RKO (cell line): ENCODE measurements at regions not wholly inside any gene's neighbourhood (a gene's known extent, or its start where the extent isn't known, plus 50 kb on each side); places are given as distances from the start of the nearest gene placed in this dataset.

Experiments
- DNase-seq: peaks from one replicate; pipeline ENCODE4 v3.0.0-alpha.2; 2016; ENCODE audit warnings: low spot score

DNA sequence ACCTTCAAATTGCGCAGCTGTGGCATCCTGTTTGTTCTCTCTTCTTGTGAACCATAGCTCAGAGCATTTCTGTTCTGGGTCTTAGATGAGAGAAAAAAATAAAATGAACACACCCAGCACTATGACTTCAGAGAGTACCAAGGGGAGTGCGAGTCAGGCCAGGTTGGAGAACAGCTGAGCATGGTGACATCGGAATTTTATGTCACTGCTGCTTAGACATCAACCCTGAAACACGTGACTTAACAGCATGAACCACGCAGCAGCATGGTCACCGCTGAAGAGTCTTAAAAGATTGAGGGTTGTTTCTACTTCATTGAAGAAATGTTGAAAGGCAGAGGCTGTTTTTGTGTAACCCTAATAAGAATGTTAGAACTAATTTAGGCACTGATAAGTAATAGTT, 288.8 kb upstream of the SOX11 start:
- no peak for DNase-seq

- DNase-seq, result no peak
Observed at GRCh38 chr2:5409898-5410381, 282.2 kb upstream of the SOX11 start.

DNA sequence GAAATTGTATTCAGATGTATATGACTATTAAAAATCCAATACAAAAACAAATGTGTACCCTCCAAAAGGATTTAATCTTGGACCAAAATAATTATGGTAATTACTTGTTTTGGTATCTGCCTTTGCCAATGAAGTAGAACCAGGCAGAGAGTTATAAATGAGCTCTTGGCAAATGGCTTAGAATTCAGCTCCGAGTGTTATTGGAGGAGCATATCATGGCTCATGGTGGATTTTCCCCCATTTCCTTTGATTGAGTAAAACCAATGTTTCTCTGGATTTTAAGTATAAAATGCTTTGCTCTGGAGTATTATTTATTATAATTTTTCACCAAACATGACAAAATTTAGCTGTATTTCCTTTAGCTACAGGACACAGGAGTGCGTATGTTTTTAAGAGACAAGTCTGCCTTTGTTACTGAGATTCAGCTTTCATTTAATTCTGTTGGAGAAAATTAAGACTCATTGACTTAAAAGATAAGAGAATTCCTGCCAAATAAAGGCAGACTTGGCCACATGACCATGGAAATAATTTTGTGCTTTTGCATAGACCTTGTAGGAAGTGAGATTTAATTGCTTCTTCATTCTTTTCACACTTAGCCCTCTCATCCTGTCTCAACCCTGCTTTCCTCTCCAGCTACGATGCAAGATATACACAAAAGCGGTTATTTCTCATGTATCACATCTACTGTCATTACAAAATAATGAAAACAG, 281.0 kb upstream of the SOX11 start:
- no peak for DNase-seq

- DNase-seq, result no peak
Observed at GRCh38 chr2:5412001-5412400, 280.2 kb upstream of the SOX11 start.

- DNase-seq, result no peak
Observed at GRCh38 chr2:5433855-5434254, 258.3 kb upstream of the SOX11 start.

GRCh38 chr2:5437375-5437774, 254.8 kb upstream of the SOX11 start:
- no peak for DNase-seq

- DNase-seq, result no peak
Observed at GRCh38 chr2:5440174-5440573, 252.0 kb upstream of the SOX11 start.

- DNase-seq, result no peak
Observed at GRCh38 chr2:5442736-5443135, 249.4 kb upstream of the SOX11 start.

GRCh38 chr2:5444168-5444567, 248.0 kb upstream of the SOX11 start:
- DNase-seq, result no peak

DNA sequence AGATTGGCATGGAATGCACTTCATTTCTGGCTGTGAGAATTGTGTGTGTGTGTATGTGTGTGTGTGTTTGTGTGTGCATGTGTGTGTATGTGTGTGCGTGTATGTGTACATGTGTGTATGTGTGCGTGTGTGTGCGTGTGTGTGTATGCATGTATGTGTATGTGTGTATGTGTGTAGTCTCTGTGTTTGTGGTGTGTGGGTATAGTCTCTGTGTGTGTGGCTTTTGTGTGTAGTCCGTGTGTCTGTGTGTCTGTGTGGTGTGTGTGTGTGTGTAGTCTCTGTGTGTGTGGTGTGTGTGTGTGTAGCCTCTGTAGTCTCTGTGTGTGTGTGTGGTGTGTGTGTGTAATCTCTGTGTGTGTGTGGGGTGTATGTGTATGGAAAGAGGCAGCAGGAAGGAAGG, 247.3 kb upstream of the SOX11 start:
- no peak for DNase-seq

GRCh38 chr2:5449867-5450266, 242.3 kb upstream of the SOX11 start:
- no peak for DNase-seq

DNA sequence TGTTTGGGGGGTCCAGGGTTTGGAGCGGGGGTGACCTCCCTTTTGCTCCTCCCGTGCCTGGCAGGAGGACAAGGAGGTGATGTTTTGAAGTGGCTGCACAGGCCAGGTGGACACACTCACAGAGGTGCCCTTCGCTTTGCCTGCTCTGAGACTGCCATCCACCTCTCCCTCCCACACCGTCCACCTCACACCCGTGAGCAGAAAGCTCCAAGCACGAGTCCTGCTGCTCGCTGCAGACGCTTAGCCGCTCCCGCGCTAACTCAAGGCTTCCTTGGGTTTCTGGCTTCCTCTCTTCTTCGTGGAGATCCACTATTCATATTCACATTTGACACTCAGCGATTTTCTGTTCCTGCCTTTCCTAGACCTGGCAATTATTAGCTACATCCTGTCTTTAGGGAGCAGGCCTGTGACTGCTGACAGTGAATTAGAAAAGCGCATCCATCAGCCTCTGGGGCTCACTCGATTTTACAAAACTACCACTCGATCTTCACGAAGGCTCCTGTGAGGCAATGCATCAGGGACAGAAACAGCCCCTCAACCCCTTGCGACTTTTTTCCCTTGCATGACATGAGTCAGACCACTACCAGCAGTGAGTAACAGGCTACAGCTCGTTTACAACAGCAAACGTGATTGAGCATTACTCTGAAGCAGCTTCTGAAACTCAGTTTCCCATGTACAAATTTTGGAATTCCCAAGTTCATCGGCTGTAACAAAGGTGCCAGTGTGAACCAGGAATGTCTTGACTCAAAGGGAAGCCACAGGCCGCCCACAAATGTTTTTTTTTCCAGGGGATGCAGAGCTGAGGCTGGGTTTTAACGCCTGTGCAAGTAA, 238.7 kb upstream of the SOX11 start:
- no peak for DNase-seq

- DNase-seq, result no peak
Observed at GRCh38 chr2:5454051-5454390, 238.2 kb upstream of the SOX11 start.

GRCh38 chr2:5459041-5459440, 233.1 kb upstream of the SOX11 start:
- no peak for DNase-seq

GRCh38 chr2:5464657-5465056, 227.5 kb upstream of the SOX11 start:
- DNase-seq, result no peak

- no peak for DNase-seq
Observed at GRCh38 chr2:5465859-5466258, 226.3 kb upstream of the SOX11 start.

GRCh38 chr2:5467178-5467905, 224.8 kb upstream of the SOX11 start:
- DNase-seq, result no peak

- DNase-seq, result no peak
Observed at GRCh38 chr2:5472673-5473072, 219.5 kb upstream of the SOX11 start.

DNA sequence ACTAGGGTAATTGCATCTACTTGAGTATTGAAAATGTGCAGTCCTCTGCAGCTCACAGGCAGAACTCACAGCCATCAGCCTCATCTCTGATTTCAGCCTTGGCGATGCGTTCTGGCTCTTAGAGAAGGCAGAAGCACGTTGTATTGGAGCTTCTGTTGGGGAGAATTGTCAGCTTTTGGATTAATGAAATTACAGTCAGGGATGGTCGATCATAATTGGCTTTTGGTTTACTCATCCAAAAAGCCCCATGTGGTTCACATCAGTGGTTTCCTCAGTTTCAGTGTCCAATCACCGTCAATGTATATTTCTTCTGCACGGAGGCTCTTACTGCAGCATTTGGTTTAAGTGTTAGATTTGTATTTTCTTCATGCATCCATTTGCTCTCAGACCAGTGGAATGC, 218.5 kb upstream of the SOX11 start:
- DNase-seq, result no peak

GRCh38 chr2:5474716-5475115, 217.5 kb upstream of the SOX11 start:
- no peak for DNase-seq

GRCh38 chr2:5479265-5479928, 212.8 kb upstream of the SOX11 start:
- no peak for DNase-seq

DNA sequence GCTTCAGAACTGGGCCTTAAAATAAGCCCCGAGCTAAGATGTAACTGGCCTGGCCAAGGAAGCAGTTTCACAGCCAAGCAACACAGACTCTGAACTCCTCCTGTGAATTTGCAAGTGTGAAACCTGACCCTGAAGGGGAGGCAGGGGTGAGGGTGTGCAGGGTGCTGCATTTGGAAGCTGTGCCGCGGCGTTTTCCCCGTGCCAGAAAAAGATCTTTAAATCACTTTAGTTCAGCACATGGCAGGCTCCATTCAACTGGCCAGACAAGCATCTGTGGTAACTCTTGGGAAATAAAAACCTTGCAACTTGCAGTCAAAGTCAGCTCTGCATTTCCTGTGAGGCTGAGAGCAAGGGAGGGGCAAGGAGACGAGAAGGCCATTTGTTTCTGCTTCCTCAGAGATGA, 209.3 kb upstream of the SOX11 start:
- DNase-seq, result no peak
